B cell (primary cell): ENCODE measurements at regions not wholly inside any gene's neighbourhood (a gene's known extent, or its start where the extent isn't known, plus 50 kb on each side); places are given as distances from the start of the nearest gene placed in this dataset.

Source experiments
- ATAC-seq: fragments of 200-7000 bp; cut with Tn5 transposase; one replicate; pipeline ENCODE4 v1.10.0; 2021; ENCODE audit warnings: low read depth, mild to moderate bottlenecking, moderate number of reproducible peaks, moderate library complexity
- CTCF ChIA-PET: fragments of 350-600 bp; sonication (Branson Sonifier 250); formaldehyde crosslinking; loops from one replicate; lab custom pipeline; 2021; ENCODE audit warnings: antibody characterized with exemption, inconsistent platforms; lab: Charles Lee
- POLR2A ChIA-PET: fragments of 350-600 bp; sonication (Branson Sonifier 250); formaldehyde crosslinking; loops from one replicate; lab custom pipeline; 2021; ENCODE audit warnings: antibody characterized with exemption; lab: Charles Lee
- DNase-seq: peaks from one replicate; pipeline ENCODE4 v3.0.0; 2013
- H2AFZ ChIP-seq: 2 replicates; pipeline ENCODE4 v1.6.1; 2012; ENCODE audit warnings: mild to moderate bottlenecking, low read depth, low read length; ENCODE audit not compliant: insufficient read depth, poor library complexity, severe bottlenecking
- H3K27ac ChIP-seq, 2 donors: 1 replicate in 1 of 2; 2 replicates in 1 of 2; pipeline ENCODE4 v1.5.1; 2012 to 2013; ENCODE audit warnings: low read length in 2 of 2, mild to moderate bottlenecking in 2 of 2, moderate library complexity in 1 of 2
- H3K27me3 ChIP-seq, 4 experiments: fragments of 200-600 bp in 1 of 4; sonication (generic) in 1 of 4; replicated peaks in 1 of 4; 1 replicate in 2 of 4; 2 replicates in 2 of 4; pipeline versions ENCODE4 v1.6.1 to v1.7.0; 2013 to 2016; ENCODE audit warnings: low read length in 3 of 4, mild to moderate bottlenecking in 2 of 4, mixed read lengths in 1 of 4, moderate library complexity in 1 of 4; ENCODE audit not compliant: insufficient read depth in 4 of 4, control insufficient read depth in 3 of 4; ENCODE audit errors: control extremely low read depth in 1 of 4
- H3K36me3 ChIP-seq, 2 experiments: replicated peaks in 1 of 2; 1 replicate in 1 of 2; 2 replicates in 1 of 2; pipeline versions ENCODE4 v1.6.1 to v1.7.1; 2013; ENCODE audit warnings: low read length in 1 of 2; ENCODE audit not compliant: insufficient read depth in 2 of 2, control insufficient read depth in 1 of 2; ENCODE audit errors: control extremely low read depth in 1 of 2, extremely low read depth in 1 of 2
- H3K4me1 ChIP-seq, 2 donors: fragments of 200-600 bp in 1 of 2; sonication (generic) in 1 of 2; 1 replicate in 1 of 2; 2 replicates in 1 of 2; pipeline versions ENCODE4 v1.5.1 to v1.6.1; 2013 to 2017; ENCODE audit warnings: low read length in 2 of 2; ENCODE audit not compliant: control insufficient read depth in 2 of 2, insufficient read depth in 2 of 2
- H3K4me2 ChIP-seq: replicated peaks from 2 replicates; pipeline ENCODE3; 2012; ENCODE audit warnings: mild to moderate bottlenecking, low read depth, low read length; ENCODE audit not compliant: poor library complexity, severe bottlenecking
- H3K4me3 ChIP-seq, 5 experiments: fragments of 200-600 bp in 1 of 5; sonication (generic) in 1 of 5; 1 replicate in 3 of 5; 2 replicates in 2 of 5; pipeline versions ENCODE4 v1.5.1 to v1.7.0; 2011 to 2016; ENCODE audit warnings: low read length in 4 of 5, mild to moderate bottlenecking in 4 of 5, low read depth in 2 of 5, control low read depth in 1 of 5, moderate library complexity in 1 of 5; ENCODE audit not compliant: insufficient read depth in 1 of 5; ENCODE audit errors: control extremely low read depth in 1 of 5, extremely low read depth in 1 of 5
- H3K79me2 ChIP-seq: fragments of 200-600 bp; sonication (generic); one replicate; pipeline ENCODE4 v1.6.0; 2016; ENCODE audit warnings: low read length; ENCODE audit not compliant: control insufficient read depth, insufficient read depth
- H3K9ac ChIP-seq: fragments of 200-600 bp; sonication (generic); 2 replicates; pipeline ENCODE4 v1.6.1; 2017; ENCODE audit warnings: mild to moderate bottlenecking, low read length, moderate library complexity
- H3K9me3 ChIP-seq, 3 donors: one replicate each; pipeline versions ENCODE4 v1.6.1 to v1.7.1; 2013; ENCODE audit warnings: low read length in 2 of 3; ENCODE audit not compliant: control insufficient read depth in 2 of 3, insufficient read depth in 1 of 3; ENCODE audit errors: control extremely low read depth in 1 of 3
- H4K20me1 ChIP-seq: 2 replicates; pipeline ENCODE4 v1.6.0; 2012; ENCODE audit warnings: mild to moderate bottlenecking, low read length; ENCODE audit not compliant: insufficient read depth, control insufficient read depth, poor library complexity, severe bottlenecking
- H3K27ac Mint-ChIP-seq: one replicate; pipeline ENCODE4 v1.8.0; 2021; ENCODE audit warnings: mixed read lengths
- H3K27me3 Mint-ChIP-seq: one replicate; pipeline ENCODE4 v1.8.0; 2021; ENCODE audit warnings: mixed read lengths
- H3K4me1 Mint-ChIP-seq: one replicate; pipeline ENCODE4 v1.8.0; 2021; ENCODE audit warnings: mixed read lengths
- H3K4me3 Mint-ChIP-seq: one replicate; pipeline ENCODE4 v1.8.0; 2021; ENCODE audit warnings: mixed read lengths
- H3K9me3 Mint-ChIP-seq: one replicate; pipeline ENCODE4 v1.8.0; 2022; ENCODE audit warnings: mixed read lengths; ENCODE audit not compliant: insufficient read depth
- EZH2 ChIP-seq: IDR thresholded peaks from 2 replicates; pipeline ENCODE4 v1.6.1; 2012; ENCODE audit warnings: borderline replicate concordance, low read depth, mild to moderate bottlenecking, moderate library complexity, low read length; ENCODE audit not compliant: insufficient read depth, poor library complexity, severe bottlenecking
- WGBS: methylation state at CpG from one replicate; pipeline ENCODE4 v1.1.5; 2013; ENCODE audit warnings: missing lambda C conversion rate; ENCODE audit not compliant: insufficient coverage; 5-methylcytosine and 5-hydroxymethylcytosine counted together
- intact Hi-C: fragments of 100-400 bp; cut with micrococcal nuclease; formaldehyde crosslinking; loops from one replicate; pipeline ENCODE4 v1.10.0; 2022
- TF ChIP-seq, protein P1 (sequence below): fragments of 200-600 bp; IDR thresholded peaks from one replicate; pipeline ENCODE4 v1.8.0; 2022; ENCODE audit warnings: antibody characterized with exemption, mild to moderate bottlenecking

DNA sequence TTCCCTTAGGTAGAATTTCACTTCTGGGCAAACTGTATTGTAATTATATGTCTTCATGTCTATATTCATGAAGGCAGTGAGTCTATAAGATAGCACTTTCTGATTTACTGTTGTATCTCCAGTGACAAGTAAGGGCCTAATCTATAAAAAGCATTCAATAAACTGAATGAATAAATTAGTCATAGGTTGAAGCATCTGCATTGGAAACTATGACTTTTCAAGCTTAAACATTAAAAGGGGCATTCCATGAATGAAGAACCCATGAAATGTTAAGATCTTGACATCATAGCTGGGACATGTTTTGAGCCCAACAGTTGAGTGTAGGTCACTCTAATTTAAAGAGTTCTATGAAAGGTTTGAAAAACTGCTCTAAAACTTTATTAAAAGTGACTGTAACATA is 159.3 kb upstream of the LCORL start:
- Histone ChIP-seq H3K4me2 (no peak overlapping the region), H3K79me2 (no peaks in the 10 kb centered on the region), H3K4me1 (no peaks in the 10 kb centered on the region), H3K36me3 (no peaks in the 10 kb centered on the region), H4K20me1 (no peaks in the 10 kb centered on the region), H2AFZ (no peak overlapping the region), H3K9ac (no peak overlapping the region), H3K27me3 (no peaks in the 10 kb centered on the region), H3K27ac (no peak overlapping the region), H3K9me3 (no peaks in the 10 kb centered on the region), H3K4me3 (no peak overlapping the region)
- no peak for DNase-seq
- no peak overlapping the region for H3K4me3 Mint-ChIP-seq
- ChIA-PET POLR2A (no interaction called here), CTCF (no interaction called here)
- peaks cover 4% of the 10 kb centered on the region for H3K27me3 Mint-ChIP-seq
- ATAC-seq = no peak
- H3K4me1 Mint-ChIP-seq = no peaks in the 10 kb centered on the region
- intact Hi-C loops = no loop called here
- no peaks in the 10 kb centered on the region for H3K9me3 Mint-ChIP-seq
- no peak for TF ChIP-seq EZH2
- TF ChIP-seq, protein P1, sequence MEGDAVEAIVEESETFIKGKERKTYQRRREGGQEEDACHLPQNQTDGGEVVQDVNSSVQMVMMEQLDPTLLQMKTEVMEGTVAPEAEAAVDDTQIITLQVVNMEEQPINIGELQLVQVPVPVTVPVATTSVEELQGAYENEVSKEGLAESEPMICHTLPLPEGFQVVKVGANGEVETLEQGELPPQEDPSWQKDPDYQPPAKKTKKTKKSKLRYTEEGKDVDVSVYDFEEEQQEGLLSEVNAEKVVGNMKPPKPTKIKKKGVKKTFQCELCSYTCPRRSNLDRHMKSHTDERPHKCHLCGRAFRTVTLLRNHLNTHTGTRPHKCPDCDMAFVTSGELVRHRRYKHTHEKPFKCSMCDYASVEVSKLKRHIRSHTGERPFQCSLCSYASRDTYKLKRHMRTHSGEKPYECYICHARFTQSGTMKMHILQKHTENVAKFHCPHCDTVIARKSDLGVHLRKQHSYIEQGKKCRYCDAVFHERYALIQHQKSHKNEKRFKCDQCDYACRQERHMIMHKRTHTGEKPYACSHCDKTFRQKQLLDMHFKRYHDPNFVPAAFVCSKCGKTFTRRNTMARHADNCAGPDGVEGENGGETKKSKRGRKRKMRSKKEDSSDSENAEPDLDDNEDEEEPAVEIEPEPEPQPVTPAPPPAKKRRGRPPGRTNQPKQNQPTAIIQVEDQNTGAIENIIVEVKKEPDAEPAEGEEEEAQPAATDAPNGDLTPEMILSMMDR = no peak
- no peak overlapping the region for H3K27ac Mint-ChIP-seq

DNA sequence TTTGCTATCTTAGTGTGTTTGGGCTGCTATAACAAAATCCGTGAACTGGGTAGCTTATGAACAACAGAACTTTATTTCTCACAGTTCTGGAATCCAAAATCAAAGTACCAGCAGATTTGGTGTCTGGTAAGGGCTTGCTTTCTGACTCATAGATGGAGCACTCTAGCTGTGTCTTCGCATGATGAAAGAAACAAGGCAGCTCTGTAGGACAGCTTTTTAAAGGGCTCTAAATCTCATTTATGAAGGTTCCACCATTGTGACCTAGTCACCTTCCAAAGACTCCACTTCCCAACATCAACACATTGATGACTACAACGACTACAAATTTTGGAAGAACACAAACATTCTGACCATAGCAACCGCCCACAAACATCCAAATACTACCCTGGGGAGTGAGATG is 158.6 kb upstream of the LCORL start:
- Histone ChIP-seq H3K4me3 (no peak overlapping the region), H3K9me3 (no peaks in the 10 kb centered on the region), H3K4me1 (no peaks in the 10 kb centered on the region), H3K27ac (no peak overlapping the region), H4K20me1 (no peaks in the 10 kb centered on the region), H3K9ac (no peak overlapping the region), H3K79me2 (no peaks in the 10 kb centered on the region), H3K36me3 (no peaks in the 10 kb centered on the region), H2AFZ (no peak overlapping the region), H3K4me2 (no peak overlapping the region), H3K27me3 (no peaks in the 10 kb centered on the region)
- 100% methylated on average over 1 of the region's 4 CpGs for WGBS
- no peak overlapping the region for H3K4me3 Mint-ChIP-seq
- no peak for ATAC-seq
- ChIA-PET CTCF (no interaction called here), POLR2A (no interaction called here)
- peaks cover 4% of the 10 kb centered on the region for H3K27me3 Mint-ChIP-seq
- intact Hi-C loops = no loop called here
- TF ChIP-seq EZH2 = no peak
- TF ChIP-seq, protein P1 = no peak
- no peak overlapping the region for H3K27ac Mint-ChIP-seq
- no peak for DNase-seq
- no peaks in the 10 kb centered on the region for H3K9me3 Mint-ChIP-seq
- no peaks in the 10 kb centered on the region for H3K4me1 Mint-ChIP-seq
